ENCODE measurements at regions not wholly inside any gene's neighbourhood (a gene's known extent, or its start where the extent isn't known, plus 50 kb on each side); places are given as distances from the start of the nearest gene placed in this dataset.

DNA sequence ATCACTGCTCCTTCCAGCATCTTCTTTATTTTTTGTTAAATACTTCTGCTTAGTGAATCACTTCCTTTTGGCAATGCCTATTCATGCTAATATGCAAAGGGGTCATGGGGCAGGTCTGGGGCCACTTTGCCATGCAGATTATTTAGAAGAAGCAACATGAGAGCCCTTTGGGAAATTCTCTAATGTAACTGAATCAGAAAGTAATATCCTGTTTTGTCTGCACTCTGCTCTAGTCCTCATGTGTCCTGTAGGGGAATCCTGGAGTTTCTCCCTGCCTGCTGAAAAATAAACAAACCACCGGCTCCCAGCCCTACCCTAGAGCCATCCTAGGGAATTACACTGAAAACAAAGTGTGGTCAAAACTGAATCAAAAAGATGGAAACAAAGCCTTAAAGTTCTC is 176.5 kb upstream of the POU2AF2 start:
- Histone ChIP-seq H3K9ac (ENCODE audit: low read length) (no peak overlapping the region), H3K4me2 (ENCODE audit: low read depth, low read length, poor library complexity, severe bottlenecking) (no peak overlapping the region), H3K4me3 (ENCODE audit: insufficient read depth, low read length, poor library complexity, severe bottlenecking) (no peak overlapping the region), H3K27me3 (ENCODE audit: low read length) (no peaks in the 10 kb centered on the region), H3K36me3 (ENCODE audit: low read length) (no peaks in the 10 kb centered on the region), H2AFZ (ENCODE audit: low read depth, low read length, severe bottlenecking) (no peak overlapping the region), H3K79me2 (ENCODE audit: insufficient read depth, low read length) (no peaks in the 10 kb centered on the region), H3K9me2 (replicated peaks; ENCODE audit: insufficient read depth, low read length) (no peaks in the 10 kb centered on the region), H4K20me1 (ENCODE audit: low read depth, low read length) (no peaks in the 10 kb centered on the region), H3F3A (ENCODE audit: insufficient read depth) (no peaks in the 10 kb centered on the region), H3K27ac (ENCODE audit: low read depth, low read length) (no peak overlapping the region), H3K9me3 (ENCODE audit: insufficient read depth, low read length) (peaks cover 7% of the 10 kb centered on the region; the same call in 1 of the 2 replicates)
- no peak for TF ChIP-seq EZH2phosphoT487 (conservative IDR thresholded peaks at IDR 0.05; ENCODE audit: low read length)
- TF ChIP-seq, protein P1, sequence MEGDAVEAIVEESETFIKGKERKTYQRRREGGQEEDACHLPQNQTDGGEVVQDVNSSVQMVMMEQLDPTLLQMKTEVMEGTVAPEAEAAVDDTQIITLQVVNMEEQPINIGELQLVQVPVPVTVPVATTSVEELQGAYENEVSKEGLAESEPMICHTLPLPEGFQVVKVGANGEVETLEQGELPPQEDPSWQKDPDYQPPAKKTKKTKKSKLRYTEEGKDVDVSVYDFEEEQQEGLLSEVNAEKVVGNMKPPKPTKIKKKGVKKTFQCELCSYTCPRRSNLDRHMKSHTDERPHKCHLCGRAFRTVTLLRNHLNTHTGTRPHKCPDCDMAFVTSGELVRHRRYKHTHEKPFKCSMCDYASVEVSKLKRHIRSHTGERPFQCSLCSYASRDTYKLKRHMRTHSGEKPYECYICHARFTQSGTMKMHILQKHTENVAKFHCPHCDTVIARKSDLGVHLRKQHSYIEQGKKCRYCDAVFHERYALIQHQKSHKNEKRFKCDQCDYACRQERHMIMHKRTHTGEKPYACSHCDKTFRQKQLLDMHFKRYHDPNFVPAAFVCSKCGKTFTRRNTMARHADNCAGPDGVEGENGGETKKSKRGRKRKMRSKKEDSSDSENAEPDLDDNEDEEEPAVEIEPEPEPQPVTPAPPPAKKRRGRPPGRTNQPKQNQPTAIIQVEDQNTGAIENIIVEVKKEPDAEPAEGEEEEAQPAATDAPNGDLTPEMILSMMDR (IDR thresholded peaks at IDR 0.05; ENCODE audit: insufficient read depth, low read length, poor library complexity, severe bottlenecking): no peak

DNA sequence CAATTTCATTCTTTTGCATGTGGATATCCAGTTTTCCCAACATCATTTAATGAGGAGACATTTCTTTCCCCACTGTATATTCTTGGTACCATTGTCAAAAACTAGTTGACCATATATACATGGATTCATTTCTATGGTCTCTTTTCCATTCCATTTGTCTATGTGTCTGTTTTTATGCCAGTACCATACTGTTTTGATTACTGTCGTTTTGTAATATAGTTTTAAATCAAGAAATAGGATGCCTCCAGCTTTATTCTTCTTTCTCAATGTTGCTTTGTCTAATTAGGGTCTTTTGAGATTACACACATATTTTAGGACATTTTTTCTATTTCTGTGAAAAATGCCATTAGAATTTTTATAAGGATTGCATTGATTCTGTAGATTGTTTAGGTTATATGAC is 177.5 kb upstream of the POU2AF2 start:
- no peak overlapping the region for H3K4me2 ChIP-seq (ENCODE audit: low read depth, low read length, poor library complexity, severe bottlenecking)
- no peak for TF ChIP-seq EZH2phosphoT487 (conservative IDR thresholded peaks at IDR 0.05; ENCODE audit: low read length)
- TF ChIP-seq, protein P1 (IDR thresholded peaks at IDR 0.05; ENCODE audit: insufficient read depth, low read length, poor library complexity, severe bottlenecking): no peak

DNA sequence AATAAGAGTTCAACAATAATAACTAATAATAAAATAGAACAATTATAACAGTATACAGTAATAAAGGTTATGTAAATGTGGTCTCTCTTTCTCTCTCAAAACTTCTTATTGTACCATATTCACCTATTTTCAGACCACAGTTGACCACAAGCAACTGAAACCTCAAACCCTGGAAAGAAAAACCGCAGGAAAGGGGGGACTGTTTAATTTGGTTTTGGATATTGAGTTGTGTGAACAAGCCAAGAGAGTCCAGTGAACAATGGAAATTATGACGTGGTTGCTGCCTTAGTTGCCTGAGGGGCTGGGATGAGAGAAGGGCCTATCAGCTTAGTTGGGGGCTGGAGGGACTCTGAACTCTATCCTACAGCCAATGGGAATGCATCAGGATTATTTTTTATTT is 178.7 kb upstream of the POU2AF2 start:
- peaks cover 7% of the 10 kb centered on the region; the same call in 1 of the 2 replicates for H3K9me3 ChIP-seq (ENCODE audit: insufficient read depth, low read length)
- no peak overlapping the region for H2AFZ ChIP-seq (ENCODE audit: low read depth, low read length, severe bottlenecking)
- no peaks in the 10 kb centered on the region for H3F3A ChIP-seq (ENCODE audit: insufficient read depth)
- H4K20me1 ChIP-seq (ENCODE audit: low read depth, low read length): no peaks in the 10 kb centered on the region
- H3K4me3 ChIP-seq (ENCODE audit: insufficient read depth, low read length, poor library complexity, severe bottlenecking): no peak overlapping the region
- no peak overlapping the region for H3K27ac ChIP-seq (ENCODE audit: low read depth, low read length)
- TF ChIP-seq EZH2phosphoT487 (conservative IDR thresholded peaks at IDR 0.05; ENCODE audit: low read length): no peak
- TF ChIP-seq, protein P1 (IDR thresholded peaks at IDR 0.05; ENCODE audit: insufficient read depth, low read length, poor library complexity, severe bottlenecking): no peak
- H3K9ac ChIP-seq (ENCODE audit: low read length): no peak overlapping the region
- no peaks in the 10 kb centered on the region for H3K27me3 ChIP-seq (ENCODE audit: low read length)
- H3K36me3 ChIP-seq (ENCODE audit: low read length): no peaks in the 10 kb centered on the region
- H3K4me2 ChIP-seq (ENCODE audit: low read depth, low read length, poor library complexity, severe bottlenecking): no peak overlapping the region
- no peaks in the 10 kb centered on the region for H3K79me2 ChIP-seq (ENCODE audit: insufficient read depth, low read length)
- no peaks in the 10 kb centered on the region for H3K9me2 ChIP-seq (replicated peaks; ENCODE audit: insufficient read depth, low read length)

More for the DNA sequence above, 177.5 kb upstream of the POU2AF2 start:
- Histone ChIP-seq H3K4me3 (ENCODE audit: insufficient read depth, low read length, poor library complexity, severe bottlenecking) (no peak overlapping the region), H3K9me2 (replicated peaks; ENCODE audit: insufficient read depth, low read length) (no peaks in the 10 kb centered on the region), H3K27ac (ENCODE audit: low read depth, low read length) (no peak overlapping the region), H4K20me1 (ENCODE audit: low read depth, low read length) (no peaks in the 10 kb centered on the region), H3K9me3 (ENCODE audit: insufficient read depth, low read length) (peaks cover 7% of the 10 kb centered on the region; the same call in 1 of the 2 replicates), H3F3A (ENCODE audit: insufficient read depth) (no peaks in the 10 kb centered on the region), H3K36me3 (ENCODE audit: low read length) (no peaks in the 10 kb centered on the region), H2AFZ (ENCODE audit: low read depth, low read length, severe bottlenecking) (no peak overlapping the region), H3K79me2 (ENCODE audit: insufficient read depth, low read length) (no peaks in the 10 kb centered on the region), H3K27me3 (ENCODE audit: low read length) (no peaks in the 10 kb centered on the region), H3K9ac (ENCODE audit: low read length) (no peak overlapping the region)
